C4-2B (cell line): ENCODE measurements at regions not wholly inside any gene's neighbourhood (a gene's known extent, or its start where the extent isn't known, plus 50 kb on each side); places are given as distances from the start of the nearest gene placed in this dataset.

Experiments used
- CTCF ChIP-seq: fragments of 450-650 bp; conservative IDR thresholded peaks from 2 replicates; pipeline ENCODE4 v1.5.1; 2017; ENCODE audit warnings: mild to moderate bottlenecking
- ZFX ChIP-seq: fragments of 450-650 bp; IDR thresholded peaks from 2 replicates; pipeline ENCODE4 v1.6.1; 2017

- no peak for TF ChIP-seq CTCF
- TF ChIP-seq ZFX = no peak
Measured at GRCh38 chr6:126185774-126186173, 154.1 kb upstream of the CENPW start.
